Kidney glomerular epithelial cell (primary cell): ENCODE measurements at regions not wholly inside any gene's neighbourhood (a gene's known extent, or its start where the extent isn't known, plus 50 kb on each side); places are given as distances from the start of the nearest gene placed in this dataset.
"Not testable (repeated sequence)": the region's sequence is repeated elsewhere in the genome, so short reads cannot be mapped to it uniquely, and the experiment has no call there.

ENCODE experiments used
- DNase-seq: peaks from one replicate; lab custom pipeline; 2025; lab: John Stamatoyannopoulos, UW

- not testable (repeated sequence) for DNase-seq
These were observed 1146.2 kb upstream of the SEMA6A start for GRCh38 chr5:117720784-117721183.

DNA sequence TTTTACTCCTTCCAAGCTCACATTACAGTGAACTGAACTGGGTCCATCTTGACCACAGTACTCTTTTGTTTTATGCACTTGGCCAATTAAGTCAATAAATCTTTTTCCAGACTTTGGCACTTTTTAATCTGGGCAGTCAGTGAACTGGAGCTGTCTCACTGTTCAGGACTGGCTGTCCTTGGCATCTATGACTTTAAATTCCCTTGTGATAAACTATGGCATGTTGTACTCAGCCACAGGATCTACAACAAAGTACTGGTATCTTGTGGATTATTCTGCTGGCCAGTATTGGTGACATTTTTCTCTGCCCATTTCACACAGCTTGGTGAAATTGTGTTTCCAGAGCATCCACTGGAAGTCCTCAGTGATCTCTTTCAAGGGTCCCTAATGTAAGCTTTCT lies 1144.8 kb upstream of the SEMA6A start:
- DNase-seq: no peak

- no peak for DNase-seq
These were observed 1139.1 kb upstream of the SEMA6A start for GRCh38 chr5:117713585-117714198.

GRCh38 chr5:117701062-117701461 lies 1126.4 kb upstream of the SEMA6A start:
- DNase-seq: no peak

DNA sequence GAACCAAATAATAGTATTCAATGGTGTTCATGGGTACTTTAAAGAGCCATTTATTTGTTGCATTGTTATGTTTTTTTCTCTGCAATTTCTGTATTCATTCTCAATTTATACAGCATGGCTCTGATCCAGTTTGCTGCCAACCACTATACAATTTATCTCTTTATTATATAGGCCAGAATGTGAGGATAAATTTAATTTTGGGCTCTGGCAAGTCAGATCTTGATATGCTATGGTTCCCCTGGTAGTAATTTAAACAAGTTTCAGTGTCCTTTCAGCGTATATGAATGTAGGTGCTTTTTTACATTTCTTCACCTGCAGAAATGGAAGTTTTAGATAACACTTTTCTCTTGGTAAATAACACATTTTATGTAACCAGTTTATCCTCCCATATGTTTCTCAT lies 1118.0 kb upstream of the SEMA6A start:
- no peak for DNase-seq

- no peak for DNase-seq
These were observed 1116.7 kb upstream of the SEMA6A start for GRCh38 chr5:117691081-117691870.

DNA sequence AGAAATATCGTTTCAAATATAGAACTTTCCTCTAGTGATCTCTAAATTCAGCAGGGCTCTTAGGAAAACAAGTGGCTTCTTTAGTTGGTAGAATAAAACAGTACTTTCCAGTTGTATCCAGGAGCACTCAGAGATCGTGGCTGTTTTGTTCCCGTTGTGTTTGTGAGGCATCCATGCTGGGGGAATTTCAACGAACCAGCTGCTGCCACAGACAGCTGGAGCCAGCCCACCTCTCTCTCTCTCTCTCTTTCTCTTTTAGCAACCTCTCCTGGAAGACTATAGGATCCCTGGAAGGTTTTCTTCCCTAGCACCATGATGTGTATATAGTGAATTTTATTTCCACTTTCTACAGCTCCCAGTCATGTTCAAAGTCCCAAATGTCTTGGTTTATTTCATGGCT lies 1116.0 kb upstream of the SEMA6A start:
- no peak for DNase-seq

DNA sequence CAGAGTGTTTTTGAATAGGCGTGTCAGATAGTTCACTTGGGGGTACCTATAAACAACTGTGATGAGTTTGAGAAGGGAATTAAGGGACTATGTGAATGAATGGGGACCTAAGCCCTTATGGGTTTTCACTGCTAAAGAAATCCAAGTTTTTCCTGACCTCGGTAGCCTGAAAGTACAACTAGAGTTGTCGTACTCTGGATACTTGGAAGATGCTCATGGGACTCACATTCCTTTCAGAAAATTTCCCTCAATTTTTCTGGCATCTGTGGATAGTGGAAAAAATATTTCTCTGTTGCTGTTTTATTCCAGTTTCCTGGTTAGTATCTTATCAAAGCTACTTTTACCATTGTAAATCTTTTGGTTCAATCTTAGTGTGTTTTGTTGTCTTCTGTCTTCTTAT lies 1112.3 kb upstream of the SEMA6A start:
- DNase-seq: no peak

- DNase-seq: no peak
These were observed 1107.8 kb upstream of the SEMA6A start for GRCh38 chr5:117682416-117682815.

- DNase-seq: no peak
These were observed 1107.0 kb upstream of the SEMA6A start for GRCh38 chr5:117681431-117682254.

GRCh38 chr5:117680426-117680825 lies 1105.8 kb upstream of the SEMA6A start:
- DNase-seq: no peak

DNA sequence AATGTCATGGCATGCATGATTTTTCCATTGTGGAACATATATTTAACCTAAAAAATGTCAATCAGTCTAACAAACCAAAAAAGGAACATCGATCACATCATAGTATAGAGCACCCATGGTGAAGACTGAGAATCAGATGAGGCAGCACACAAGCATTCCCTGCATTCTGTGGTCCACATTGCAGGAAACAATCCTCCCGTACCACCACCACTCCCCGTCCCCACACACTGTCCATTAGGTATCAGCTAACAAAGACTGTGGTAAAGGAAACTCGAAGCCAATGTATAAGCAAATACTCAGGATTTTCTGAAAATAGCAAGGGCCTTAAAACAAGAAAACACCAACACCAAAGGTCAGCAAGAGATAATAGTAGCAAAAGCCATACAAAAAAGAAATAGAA lies 1104.4 kb upstream of the SEMA6A start:
- DNase-seq: no peak

DNA sequence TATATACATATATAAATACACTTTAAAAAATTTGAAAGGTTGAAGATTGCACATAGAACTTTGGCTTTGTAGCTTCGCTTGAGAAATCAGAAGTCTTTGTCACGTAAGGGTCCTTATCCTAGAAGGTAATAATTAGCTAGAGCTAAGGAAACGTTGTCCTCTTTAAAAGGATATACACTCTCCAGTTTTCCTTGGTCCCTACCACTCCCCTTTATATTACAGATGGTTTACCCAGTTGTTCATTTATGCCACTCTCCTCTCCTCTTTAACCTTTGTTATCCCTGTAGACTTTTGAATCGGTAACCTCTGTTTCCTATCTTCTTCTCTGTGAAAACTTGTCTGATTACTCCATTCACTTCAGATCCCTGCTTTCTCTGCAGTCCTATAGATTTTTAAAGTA lies 1101.0 kb upstream of the SEMA6A start:
- DNase-seq: no peak

DNA sequence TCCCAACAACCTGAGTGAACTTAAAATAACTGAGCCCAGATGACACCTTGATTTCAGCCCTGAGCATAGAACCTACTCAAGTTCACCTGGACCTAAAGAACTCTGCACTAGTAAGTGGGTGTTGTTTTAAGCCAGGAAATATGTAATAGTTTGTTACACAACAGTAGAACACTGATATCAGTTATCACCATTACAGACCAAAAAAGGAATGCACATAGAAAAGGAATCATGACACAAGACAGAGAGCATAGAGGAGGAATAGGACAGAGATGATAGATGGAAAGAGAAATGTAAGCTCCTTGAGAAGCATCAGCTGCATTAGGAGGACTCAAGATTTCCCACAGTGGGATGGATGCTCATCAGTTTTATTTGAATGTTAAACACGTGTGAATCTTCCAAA lies 1096.9 kb upstream of the SEMA6A start:
- DNase-seq: no peak

- DNase-seq: no peak
These were observed 1092.5 kb upstream of the SEMA6A start for GRCh38 chr5:117667105-117667504.

- no peak for DNase-seq
These were observed 1090.5 kb upstream of the SEMA6A start for GRCh38 chr5:117665121-117665520.

GRCh38 chr5:117662361-117662760 lies 1087.7 kb upstream of the SEMA6A start:
- DNase-seq: no peak

GRCh38 chr5:117657541-117657940 lies 1082.9 kb upstream of the SEMA6A start:
- no peak for DNase-seq

- DNase-seq: no peak
These were observed 1078.3 kb upstream of the SEMA6A start for GRCh38 chr5:117652958-117653280.

DNA sequence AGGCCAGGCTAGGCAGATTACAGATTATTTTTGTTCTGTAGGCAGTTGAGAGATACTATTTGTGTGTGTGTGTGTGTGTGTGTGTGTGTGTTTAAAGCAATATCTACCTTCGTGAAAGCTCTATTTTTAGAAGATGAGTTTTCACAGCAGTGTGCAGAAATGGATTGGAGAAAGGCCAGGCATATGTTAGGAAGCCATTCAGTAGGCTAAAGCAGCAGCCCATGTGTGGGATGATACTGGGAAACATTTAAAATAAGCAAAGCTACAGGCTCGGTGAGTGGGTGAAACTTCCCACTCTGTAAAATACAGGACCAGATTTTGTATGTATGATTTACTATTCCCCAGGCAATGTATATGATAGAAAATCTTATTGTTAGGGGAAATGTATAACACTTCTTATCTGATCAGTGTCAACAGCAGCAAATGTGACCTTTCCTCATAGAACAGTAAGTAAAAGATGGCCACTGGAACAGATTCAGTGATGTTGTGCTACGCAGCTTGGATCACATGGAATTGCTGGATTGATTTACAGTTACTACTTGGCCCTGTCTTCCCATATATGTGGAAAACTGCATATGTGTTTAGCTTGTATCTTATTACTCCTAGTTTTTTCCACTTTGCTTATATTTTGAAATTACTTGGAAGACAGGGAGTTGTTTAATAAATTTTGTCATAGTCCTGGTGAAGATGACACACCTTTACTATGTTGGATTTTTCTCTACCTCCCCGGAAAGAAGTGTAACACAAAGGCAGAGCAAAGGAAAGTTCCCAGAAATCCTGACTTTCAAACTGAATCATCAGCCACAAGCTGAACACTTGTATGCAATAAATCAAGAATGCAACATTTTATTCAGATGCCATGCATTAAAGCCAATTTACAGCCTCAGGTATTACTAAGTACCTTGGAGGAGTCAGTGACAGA lies 1077.7 kb upstream of the SEMA6A start:
- DNase-seq: no peak

GRCh38 chr5:117649821-117650220 lies 1075.2 kb upstream of the SEMA6A start:
- no peak for DNase-seq

- DNase-seq: no peak
These were observed 1070.8 kb upstream of the SEMA6A start for GRCh38 chr5:117645400-117645799.
